ENCODE measurements at regions not wholly inside any gene's neighbourhood (a gene's known extent, or its start where the extent isn't known, plus 50 kb on each side); places are given as distances from the start of the nearest gene placed in this dataset.

GRCh38 chr9:75692309-75692708 lies 198.2 kb upstream of the PCSK5 start (continued):
- TF ChIP-seq HNRNPK (IDR thresholded peaks at IDR 0.05; ENCODE audit: low read depth, low read length, poor library complexity, severe bottlenecking) = no peak

GRCh38 chr9:75695921-75696320 lies 194.6 kb upstream of the PCSK5 start:
- FAIRE-seq (no peak), DNase-seq (ENCODE audit: low spot score) (no peak), ATAC-seq (no peak)
- no peak overlapping the region for H3K4me3 ChIP-seq (replicated peaks in 1 of 3; ENCODE audit: insufficient read depth in 1 of 3, low read depth in 2 of 3, low read length in 3 of 3)
- in situ Hi-C loops (cut with HindIII; ENCODE audit: extremely low pct_ligation_motif_present, low pct_unique_long_range_greater_than_20kb) = no loop called here
- no peak overlapping the region for H3K4me2 ChIP-seq (ENCODE audit: low read depth, low read length)
- H3K27ac ChIP-seq (ENCODE audit: extremely low read length, insufficient read depth, low read length) = no peak overlapping the region
- ChIA-PET CTCF (ENCODE audit: low intra/inter-chr PET ratio, low total read pairs) (no interaction called here), POLR2A (no interaction called here)
- TF ChIP-seq NFIC (IDR thresholded peaks at IDR 0.05; ENCODE audit: low read length) (no peak), NFE2L2 (IDR thresholded peaks at IDR 0.05; ENCODE audit: low read length) (no peak), ZNF460 (CRISPR knock-in tag; IDR thresholded peaks at IDR 0.05; ENCODE audit: borderline replicate concordance) (no peak), EZH2 (conservative IDR thresholded peaks at IDR 0.05; ENCODE audit: low read depth, low read length) (no peak), ZC3H4 (CRISPR knock-in tag; IDR thresholded peaks at IDR 0.05; ENCODE audit: borderline replicate concordance) (no peak), ZNF503 (CRISPR knock-in tag; IDR thresholded peaks at IDR 0.05) (no peak), SIN3B (IDR thresholded peaks at IDR 0.05; ENCODE audit: low read length) (no peak), RBFOX2 (IDR thresholded peaks at IDR 0.05; ENCODE audit: low read depth, low read length) (no peak), ZNF143 (CRISPR knock-in tag; IDR thresholded peaks at IDR 0.05) (no peak), ZNF768 (CRISPR knock-in tag; IDR thresholded peaks at IDR 0.05) (no peak), FLYWCH1 (CRISPR knock-in tag; IDR thresholded peaks at IDR 0.05) (no peak), SNAPC2 (CRISPR knock-in tag; IDR thresholded peaks at IDR 0.05) (no peak), MED13 (CRISPR knock-in tag; IDR thresholded peaks at IDR 0.05) (no peak), MYC (CRISPR knock-in tag; IDR thresholded peaks at IDR 0.05; ENCODE audit: borderline replicate concordance) (no peak), HIC2 (CRISPR knock-in tag; IDR thresholded peaks at IDR 0.05; ENCODE audit: low read depth) (no peak), ZNF18 (CRISPR knock-in tag; IDR thresholded peaks at IDR 0.05; ENCODE audit: insufficient replicate concordance) (no peak), ZNF749 (CRISPR knock-in tag; IDR thresholded peaks at IDR 0.05; ENCODE audit: borderline replicate concordance) (no peak), ELK4 (CRISPR knock-in tag; IDR thresholded peaks at IDR 0.05; ENCODE audit: borderline replicate concordance) (no peak), KDM5B (CRISPR knock-in tag; IDR thresholded peaks at IDR 0.05; ENCODE audit: borderline replicate concordance) (no peak)
- no peaks in the 10 kb centered on the region for H3K27me3 ChIP-seq (ENCODE audit: control insufficient read depth in 1 of 2, insufficient read depth in 2 of 2, low read length in 2 of 2)
- H3K9ac ChIP-seq (ENCODE audit: insufficient read depth, low read depth, low read length) = no peak overlapping the region
- no peaks in the 10 kb centered on the region for H3K36me3 ChIP-seq (replicated peaks in 1 of 2; ENCODE audit: control insufficient read depth in 1 of 2, insufficient read depth in 2 of 2, low read length in 2 of 2)
- H3K4me1 ChIP-seq (ENCODE audit: insufficient read depth, low read length) = no peaks in the 10 kb centered on the region
- no TSS peak for BruUV-seq (replicated peaks)
- WGBS (ENCODE audit: low lambda C conversion rate) = 3% methylated on average over 1 of the region's 1 CpG
- H4K20me1 ChIP-seq (ENCODE audit: insufficient read depth, low read length) = no peaks in the 10 kb centered on the region
- H3K79me2 ChIP-seq (ENCODE audit: insufficient read depth, low read length) = no peaks in the 10 kb centered on the region
- H3K9me3 ChIP-seq (ENCODE audit: low read length) = no peaks in the 10 kb centered on the region
- no peak overlapping the region for H2AFZ ChIP-seq (ENCODE audit: low read length)
- intact Hi-C loops (cut with micrococcal nuclease; ENCODE audit: unreplicated experiment) = no loop called here
